ENCODE measurements at regions not wholly inside any gene's neighbourhood (a gene's known extent, or its start where the extent isn't known, plus 50 kb on each side); places are given as distances from the start of the nearest gene placed in this dataset.

DNA sequence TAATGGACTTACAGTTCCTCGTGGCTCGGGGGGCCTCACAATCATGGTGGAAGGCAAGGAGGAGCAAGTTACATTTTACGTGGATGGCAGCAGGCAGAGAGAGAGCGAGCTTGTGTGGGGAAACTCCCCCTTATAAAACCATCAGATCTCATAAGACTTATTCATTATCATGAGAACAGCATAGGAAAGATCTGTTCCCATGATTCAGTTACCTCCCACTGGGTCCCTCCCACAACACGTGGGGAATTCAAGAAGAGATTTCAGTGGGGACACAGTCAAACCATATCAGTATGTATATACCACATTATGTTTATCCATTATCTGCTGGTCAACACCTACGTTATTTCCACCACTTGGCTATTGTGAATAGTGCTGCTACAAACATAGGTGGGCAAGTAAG lies 352.3 kb upstream of the B3GALT2 start:
- FAIRE-seq (no peak), DNase-seq (ENCODE audit: insufficient read length, low spot score) (no peak)

- DNase-seq (ENCODE audit: insufficient read length, low spot score) (no peak), FAIRE-seq (no peak)
These were observed 351.6 kb upstream of the B3GALT2 start for GRCh38 chr1:193538003-193538354.

DNA sequence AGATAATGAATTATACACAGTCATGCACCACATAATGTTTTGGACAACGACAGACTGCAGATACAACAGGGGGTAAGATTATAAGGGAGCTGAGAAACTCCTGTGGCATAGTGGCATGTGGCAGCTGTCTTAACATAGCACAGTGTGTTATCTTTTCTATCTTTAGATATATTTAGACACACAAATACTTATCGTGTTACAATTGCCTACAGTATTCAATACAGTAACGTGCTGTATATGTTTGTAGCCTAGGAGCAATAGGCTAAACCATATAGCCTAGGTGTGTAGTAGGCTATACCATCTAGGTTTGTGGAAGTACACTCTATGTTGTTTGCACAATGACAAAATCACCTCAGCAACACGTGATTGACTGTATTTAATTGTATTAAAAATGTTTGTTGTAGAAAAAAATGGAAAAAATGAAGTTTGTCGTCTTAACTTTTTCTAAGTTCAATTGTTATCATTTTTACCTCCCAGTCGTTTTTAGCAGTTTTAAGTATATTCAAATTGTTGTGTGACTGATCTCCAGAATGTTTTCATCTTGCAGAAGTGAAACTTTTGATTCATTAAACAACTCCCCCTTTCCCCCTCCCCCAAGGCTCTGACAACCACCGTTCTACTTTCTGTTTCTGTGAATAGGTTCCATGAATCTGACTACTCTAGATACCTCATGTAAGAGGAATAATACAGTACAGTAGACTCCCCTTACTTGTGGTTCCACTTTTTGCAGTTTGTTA lies 351.0 kb upstream of the B3GALT2 start:
- FAIRE-seq (no peak), DNase-seq (ENCODE audit: insufficient read length, low spot score) (no peak)

DNA sequence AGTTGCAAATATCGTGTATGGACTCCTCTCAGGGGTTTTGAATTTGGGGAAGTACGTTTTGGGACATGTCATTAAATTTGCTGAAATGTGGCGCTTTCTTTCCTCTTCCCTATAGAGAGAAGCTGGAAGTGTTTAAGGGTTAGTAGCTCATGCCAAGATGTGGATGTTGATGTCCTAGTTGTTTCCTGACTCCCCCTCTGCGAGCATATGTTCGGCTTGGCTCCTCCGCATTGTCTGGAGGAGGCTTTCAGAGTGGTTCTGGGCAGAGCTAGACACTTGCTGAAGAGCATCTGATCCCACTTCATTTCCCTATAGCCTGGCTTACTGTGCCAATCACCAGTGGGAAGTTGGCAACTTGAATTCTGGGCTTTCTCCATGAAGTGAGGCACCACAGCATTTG lies 347.4 kb upstream of the B3GALT2 start:
- FAIRE-seq = no peak

DNA sequence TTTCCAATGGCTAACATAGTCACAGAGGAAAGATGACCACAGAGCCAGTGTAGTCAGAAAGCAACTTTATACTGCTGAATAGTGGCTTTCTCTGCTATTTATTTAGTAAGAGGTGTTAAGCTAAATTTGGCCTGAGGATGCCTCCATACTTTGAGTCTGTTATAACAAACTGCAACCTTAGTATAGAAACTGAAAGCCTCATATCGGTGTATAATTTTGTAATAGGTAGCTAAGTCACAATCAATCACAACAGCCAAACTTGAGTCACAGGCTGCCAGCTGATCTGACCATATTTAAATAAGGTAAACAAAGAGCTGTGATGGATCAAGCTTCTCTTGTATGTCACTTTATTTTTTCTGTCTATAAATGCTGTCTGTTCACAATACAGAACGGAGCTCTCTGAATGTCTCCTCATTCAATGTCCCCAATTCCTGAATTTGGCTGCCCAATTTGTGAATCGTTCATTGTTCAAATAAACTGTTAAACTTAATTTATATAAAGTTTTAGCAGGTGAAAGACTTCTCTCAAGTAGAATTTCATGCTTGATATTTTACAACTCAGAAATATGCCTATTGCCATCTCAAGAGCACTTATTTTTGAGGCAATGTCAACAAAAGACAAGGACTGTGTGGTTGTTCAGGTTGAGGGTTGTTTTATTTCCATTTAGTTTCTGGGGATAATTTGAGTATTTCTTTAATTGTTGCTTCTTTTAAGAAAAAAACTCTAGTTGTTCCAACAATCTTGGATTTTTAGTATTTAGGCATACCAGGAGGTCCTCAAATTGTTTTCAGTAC lies 339.7 kb upstream of the B3GALT2 start:
- DNase-seq (ENCODE audit: insufficient read length, low spot score) (no peak), FAIRE-seq (no peak)

More for the DNA sequence above, 347.4 kb upstream of the B3GALT2 start:
- no peak for DNase-seq (ENCODE audit: insufficient read length, low spot score)

DNA sequence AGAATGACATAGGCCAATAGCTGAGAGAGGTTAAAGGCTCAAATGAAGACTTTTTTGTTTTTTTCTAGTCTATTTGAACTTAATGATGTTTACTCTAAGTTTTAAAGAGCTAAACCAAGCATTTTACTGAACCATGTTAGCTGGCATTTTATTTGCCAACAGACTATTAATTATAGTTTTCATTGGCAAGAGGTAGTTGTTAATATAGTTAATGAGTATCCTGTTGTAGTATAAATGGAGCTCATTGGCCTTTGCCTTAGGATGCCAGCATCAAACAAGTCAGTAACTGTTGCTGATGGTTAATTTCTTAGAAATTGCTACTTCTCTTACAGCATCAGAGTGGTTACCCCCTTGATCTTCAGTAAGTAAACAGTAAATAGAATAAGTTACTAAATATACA lies 339.0 kb upstream of the B3GALT2 start:
- FAIRE-seq (no peak), DNase-seq (ENCODE audit: insufficient read length, low spot score) (no peak)

- no peak for FAIRE-seq
- no peak for DNase-seq (ENCODE audit: insufficient read length, low spot score)
These were observed 338.2 kb upstream of the B3GALT2 start for GRCh38 chr1:193524616-193525015.

DNA sequence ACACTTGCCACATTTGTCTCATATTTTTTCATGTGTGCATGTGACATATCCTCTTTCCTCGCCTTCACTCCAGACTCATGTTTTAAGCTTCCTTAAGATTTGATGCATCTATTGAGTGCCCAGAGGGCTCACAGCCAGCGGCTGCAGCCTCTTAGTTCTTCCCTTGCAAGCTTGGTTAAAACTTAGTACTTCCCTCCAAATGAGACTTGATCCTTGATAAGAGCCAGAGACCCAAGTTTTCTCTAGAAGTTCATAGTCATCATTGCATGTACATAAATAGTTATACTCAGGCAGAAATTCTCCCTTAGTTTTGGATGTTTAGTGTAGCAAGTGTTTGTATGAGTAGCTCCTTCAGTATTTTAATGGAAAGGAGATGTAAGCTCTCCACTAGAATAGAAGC lies 337.6 kb upstream of the B3GALT2 start:
- no peak for FAIRE-seq

DNA sequence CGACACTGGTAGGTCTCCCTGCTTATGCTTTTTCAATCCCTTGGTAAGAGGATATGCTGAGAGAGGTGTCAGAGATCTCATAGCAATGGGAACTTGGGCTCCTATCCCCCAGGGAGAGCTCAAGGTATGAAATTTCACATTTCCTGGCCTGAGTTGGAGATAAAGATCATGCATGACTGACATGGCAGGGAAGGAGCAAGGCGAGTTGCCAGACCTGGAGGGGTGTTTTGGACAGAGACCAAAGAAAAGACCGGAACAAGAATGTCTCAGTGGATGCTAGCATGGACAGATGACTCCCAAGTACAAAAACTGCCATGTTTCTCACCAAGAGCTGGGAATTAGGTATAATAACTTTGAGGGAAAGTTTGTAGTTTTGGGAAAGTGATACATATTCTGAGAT lies 334.1 kb upstream of the B3GALT2 start:
- FAIRE-seq (no peak), DNase-seq (ENCODE audit: insufficient read length, low spot score) (no peak)

More for the DNA sequence above, 337.6 kb upstream of the B3GALT2 start:
- DNase-seq (ENCODE audit: insufficient read length, low spot score) = no peak

- FAIRE-seq = no peak
- DNase-seq (ENCODE audit: insufficient read length, low spot score) = no peak
These were observed 333.5 kb upstream of the B3GALT2 start for GRCh38 chr1:193519922-193520321.

DNA sequence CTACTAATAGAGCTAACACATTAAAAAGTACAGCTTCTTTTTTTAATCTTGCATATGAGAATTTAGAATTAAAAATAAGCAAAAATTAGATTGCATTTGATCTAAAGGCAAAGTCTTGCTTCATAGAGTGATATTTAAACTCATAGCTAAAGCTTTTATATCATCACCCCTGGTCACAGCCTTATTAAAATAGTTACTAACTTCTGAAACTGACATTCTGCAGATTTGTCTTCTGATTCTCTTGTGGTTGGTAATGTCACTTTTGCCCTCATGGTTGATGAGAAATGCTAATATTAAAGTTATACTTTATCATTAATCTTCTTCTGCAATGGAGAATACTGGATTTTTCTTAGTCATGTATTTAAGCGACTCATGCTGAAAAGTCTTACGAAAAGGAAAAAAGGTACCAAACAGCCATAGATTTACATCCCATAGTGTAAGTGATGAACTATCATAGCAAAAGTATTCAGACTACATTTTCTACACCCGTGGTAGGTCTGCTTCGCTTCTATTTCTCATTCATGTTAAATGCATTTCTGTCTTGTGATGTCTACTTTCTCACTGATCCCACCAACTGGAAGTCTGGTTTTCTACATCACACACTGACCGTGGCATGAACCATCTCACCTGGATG lies 330.5 kb upstream of the B3GALT2 start:
- DNase-seq (ENCODE audit: insufficient read length, low spot score) = no peak
- no peak for FAIRE-seq

GRCh38 chr1:193514397-193514796 lies 328.0 kb upstream of the B3GALT2 start:
- FAIRE-seq (no peak), DNase-seq (ENCODE audit: insufficient read length, low spot score) (no peak)

DNA sequence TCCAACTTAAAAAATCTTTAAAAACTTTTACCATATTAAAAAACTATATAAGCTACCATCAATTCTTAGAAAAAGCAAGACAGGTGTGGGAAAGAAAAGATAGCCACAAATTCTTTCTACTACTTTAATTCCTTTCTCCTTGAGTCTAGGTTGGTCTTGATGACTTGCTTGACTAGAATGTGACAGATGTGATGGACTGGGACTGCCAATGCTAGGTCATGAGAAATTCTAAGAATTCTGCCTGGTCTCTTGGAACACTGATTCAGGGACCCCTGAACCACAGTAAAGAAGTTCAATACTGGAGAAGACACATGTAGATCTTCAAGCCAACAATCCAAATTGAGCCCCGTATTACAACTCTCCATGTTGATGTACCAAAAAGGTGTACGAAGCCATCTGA lies 326.6 kb upstream of the B3GALT2 start:
- FAIRE-seq (no peak), DNase-seq (ENCODE audit: insufficient read length, low spot score) (no peak)

- no peak for FAIRE-seq
- DNase-seq (ENCODE audit: insufficient read length, low spot score) = no peak
These were observed 318.5 kb upstream of the B3GALT2 start for GRCh38 chr1:193504920-193505319.

GRCh38 chr1:193498088-193498655 lies 311.8 kb upstream of the B3GALT2 start:
- FAIRE-seq = no peak
- no peak for DNase-seq (ENCODE audit: insufficient read length, low spot score)

GRCh38 chr1:193494368-193494767 lies 308.0 kb upstream of the B3GALT2 start:
- FAIRE-seq (no peak), DNase-seq (ENCODE audit: insufficient read length, low spot score) (no peak)

GRCh38 chr1:193489191-193489590 lies 302.8 kb upstream of the B3GALT2 start:
- DNase-seq (ENCODE audit: insufficient read length, low spot score) = no peak
- FAIRE-seq = no peak

DNA sequence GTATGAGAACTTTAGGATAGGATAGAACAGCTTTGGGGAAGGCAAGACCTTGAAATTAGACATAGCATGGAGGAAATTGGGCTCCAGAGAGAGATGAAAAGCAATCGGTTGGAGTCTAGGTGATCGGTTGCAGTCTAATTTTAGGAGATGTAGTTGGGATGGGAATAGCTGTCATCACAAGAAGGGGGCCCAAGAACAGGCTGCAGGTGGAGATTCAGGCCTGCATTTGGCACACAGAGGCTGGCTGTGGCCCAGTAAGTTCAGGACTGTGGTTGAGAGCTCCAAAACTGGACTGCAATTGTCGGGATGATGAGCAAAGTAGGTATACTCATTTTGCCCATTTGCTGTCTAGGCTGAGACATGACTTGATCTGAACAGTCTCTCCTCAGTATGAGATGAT lies 301.3 kb upstream of the B3GALT2 start:
- FAIRE-seq = no peak
- DNase-seq (ENCODE audit: insufficient read length, low spot score) = no peak

DNA sequence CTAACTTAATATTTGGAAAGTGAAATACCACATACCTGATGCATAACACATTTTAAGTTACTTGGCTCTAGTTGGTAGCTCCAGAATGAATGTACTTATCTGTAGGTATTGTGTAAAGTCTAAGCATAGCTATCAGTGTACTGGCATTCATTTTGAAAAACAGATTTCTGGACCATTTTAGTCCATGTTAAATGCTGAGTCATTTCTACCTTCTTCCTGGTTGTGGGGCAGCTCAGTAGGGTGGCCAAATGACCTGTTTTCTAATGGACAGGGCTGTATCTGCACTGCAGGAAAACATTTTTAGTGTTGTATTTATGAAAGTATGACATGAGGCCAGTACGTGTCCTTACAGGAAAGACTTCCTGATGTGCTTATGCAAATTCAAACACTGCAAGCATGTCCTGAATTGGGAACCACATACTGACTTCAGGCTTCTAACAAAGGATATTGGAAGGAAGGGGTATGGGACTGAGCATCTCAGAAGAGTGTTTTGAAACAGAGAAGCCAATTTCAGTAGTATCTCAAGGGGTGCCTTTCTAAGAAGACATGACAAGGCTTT lies 300.3 kb upstream of the B3GALT2 start:
- no peak for DNase-seq (ENCODE audit: insufficient read length, low spot score)
- FAIRE-seq = peak; percentile 4

- no peak for DNase-seq (ENCODE audit: insufficient read length, low spot score)
- FAIRE-seq = no peak
These were observed 294.3 kb upstream of the B3GALT2 start for GRCh38 chr1:193480755-193481154.

GRCh38 chr1:193479187-193479586 lies 292.8 kb upstream of the B3GALT2 start:
- no peak for DNase-seq (ENCODE audit: insufficient read length, low spot score)
- FAIRE-seq = no peak

Data from HTR-8/SVneo (cell line).